HL-60 (cell line): ENCODE measurements at regions not wholly inside any gene's neighbourhood (a gene's known extent, or its start where the extent isn't known, plus 50 kb on each side); places are given as distances from the start of the nearest gene placed in this dataset.

Source experiments
- GABPA ChIP-seq: IDR thresholded peaks from 2 replicates; pipeline ENCODE4 v1.6.1; 2012; ENCODE audit warnings: low read depth
- POLR2AphosphoS5 ChIP-seq: IDR thresholded peaks from 2 replicates; pipeline ENCODE4 v1.6.1; 2012; ENCODE audit warnings: low read depth
- SPI1 ChIP-seq: IDR thresholded peaks from 2 replicates; pipeline ENCODE4 v1.6.1; 2012; ENCODE audit warnings: low read depth, mild to moderate bottlenecking, borderline replicate concordance
- TF ChIP-seq, protein P1 (sequence below): IDR thresholded peaks from one replicate; pipeline ENCODE4 v1.5.1; 2011; ENCODE audit warnings: low read length, control low read depth, inconsistent platforms; ENCODE audit not compliant: insufficient read depth
- TF ChIP-seq, protein P2 (sequence below): IDR thresholded peaks from 2 replicates; pipeline ENCODE4 v1.6.1; 2012; ENCODE audit warnings: low read depth; ENCODE audit not compliant: insufficient replicate concordance

DNA sequence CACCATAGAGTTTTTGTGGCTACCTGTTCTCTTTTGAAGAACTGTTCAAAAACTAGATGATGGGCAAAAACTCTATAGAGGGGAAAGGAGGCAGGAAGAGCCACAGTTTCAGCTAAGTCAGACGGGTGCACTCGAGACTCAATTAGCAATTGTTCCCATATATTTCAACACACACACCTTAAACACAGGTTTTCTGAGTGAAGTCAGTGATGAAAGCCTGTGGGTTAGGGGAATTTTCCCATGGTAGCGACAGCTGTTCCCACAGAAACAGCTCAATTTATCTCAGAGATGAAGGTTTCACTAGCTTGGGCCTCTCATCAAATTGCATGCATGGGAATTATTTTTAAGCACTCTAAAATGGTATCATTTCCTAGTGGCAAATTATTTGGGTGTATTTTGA lies 143.4 kb downstream of the ZIC5 start:
- TF ChIP-seq POLR2AphosphoS5 (no peak), GABPA (no peak), SPI1 (no peak)
- TF ChIP-seq, protein P1, sequence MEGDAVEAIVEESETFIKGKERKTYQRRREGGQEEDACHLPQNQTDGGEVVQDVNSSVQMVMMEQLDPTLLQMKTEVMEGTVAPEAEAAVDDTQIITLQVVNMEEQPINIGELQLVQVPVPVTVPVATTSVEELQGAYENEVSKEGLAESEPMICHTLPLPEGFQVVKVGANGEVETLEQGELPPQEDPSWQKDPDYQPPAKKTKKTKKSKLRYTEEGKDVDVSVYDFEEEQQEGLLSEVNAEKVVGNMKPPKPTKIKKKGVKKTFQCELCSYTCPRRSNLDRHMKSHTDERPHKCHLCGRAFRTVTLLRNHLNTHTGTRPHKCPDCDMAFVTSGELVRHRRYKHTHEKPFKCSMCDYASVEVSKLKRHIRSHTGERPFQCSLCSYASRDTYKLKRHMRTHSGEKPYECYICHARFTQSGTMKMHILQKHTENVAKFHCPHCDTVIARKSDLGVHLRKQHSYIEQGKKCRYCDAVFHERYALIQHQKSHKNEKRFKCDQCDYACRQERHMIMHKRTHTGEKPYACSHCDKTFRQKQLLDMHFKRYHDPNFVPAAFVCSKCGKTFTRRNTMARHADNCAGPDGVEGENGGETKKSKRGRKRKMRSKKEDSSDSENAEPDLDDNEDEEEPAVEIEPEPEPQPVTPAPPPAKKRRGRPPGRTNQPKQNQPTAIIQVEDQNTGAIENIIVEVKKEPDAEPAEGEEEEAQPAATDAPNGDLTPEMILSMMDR, result no peak
- TF ChIP-seq, protein P2, sequence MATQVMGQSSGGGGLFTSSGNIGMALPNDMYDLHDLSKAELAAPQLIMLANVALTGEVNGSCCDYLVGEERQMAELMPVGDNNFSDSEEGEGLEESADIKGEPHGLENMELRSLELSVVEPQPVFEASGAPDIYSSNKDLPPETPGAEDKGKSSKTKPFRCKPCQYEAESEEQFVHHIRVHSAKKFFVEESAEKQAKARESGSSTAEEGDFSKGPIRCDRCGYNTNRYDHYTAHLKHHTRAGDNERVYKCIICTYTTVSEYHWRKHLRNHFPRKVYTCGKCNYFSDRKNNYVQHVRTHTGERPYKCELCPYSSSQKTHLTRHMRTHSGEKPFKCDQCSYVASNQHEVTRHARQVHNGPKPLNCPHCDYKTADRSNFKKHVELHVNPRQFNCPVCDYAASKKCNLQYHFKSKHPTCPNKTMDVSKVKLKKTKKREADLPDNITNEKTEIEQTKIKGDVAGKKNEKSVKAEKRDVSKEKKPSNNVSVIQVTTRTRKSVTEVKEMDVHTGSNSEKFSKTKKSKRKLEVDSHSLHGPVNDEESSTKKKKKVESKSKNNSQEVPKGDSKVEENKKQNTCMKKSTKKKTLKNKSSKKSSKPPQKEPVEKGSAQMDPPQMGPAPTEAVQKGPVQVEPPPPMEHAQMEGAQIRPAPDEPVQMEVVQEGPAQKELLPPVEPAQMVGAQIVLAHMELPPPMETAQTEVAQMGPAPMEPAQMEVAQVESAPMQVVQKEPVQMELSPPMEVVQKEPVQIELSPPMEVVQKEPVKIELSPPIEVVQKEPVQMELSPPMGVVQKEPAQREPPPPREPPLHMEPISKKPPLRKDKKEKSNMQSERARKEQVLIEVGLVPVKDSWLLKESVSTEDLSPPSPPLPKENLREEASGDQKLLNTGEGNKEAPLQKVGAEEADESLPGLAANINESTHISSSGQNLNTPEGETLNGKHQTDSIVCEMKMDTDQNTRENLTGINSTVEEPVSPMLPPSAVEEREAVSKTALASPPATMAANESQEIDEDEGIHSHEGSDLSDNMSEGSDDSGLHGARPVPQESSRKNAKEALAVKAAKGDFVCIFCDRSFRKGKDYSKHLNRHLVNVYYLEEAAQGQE, result no peak
